ENCODE measurements at regions not wholly inside any gene's neighbourhood (a gene's known extent, or its start where the extent isn't known, plus 50 kb on each side); places are given as distances from the start of the nearest gene placed in this dataset.

- TF ChIP-seq GATA2 (IDR thresholded peaks at IDR 0.05; ENCODE audit: low read depth, low read length), result no peak
- no peak for TF ChIP-seq GATA3 (IDR thresholded peaks at IDR 0.05; ENCODE audit: low read depth, low read length)
Observed at GRCh38 chr5:92353107-92354030, 970.3 kb upstream of the ARRDC3 start.

DNA sequence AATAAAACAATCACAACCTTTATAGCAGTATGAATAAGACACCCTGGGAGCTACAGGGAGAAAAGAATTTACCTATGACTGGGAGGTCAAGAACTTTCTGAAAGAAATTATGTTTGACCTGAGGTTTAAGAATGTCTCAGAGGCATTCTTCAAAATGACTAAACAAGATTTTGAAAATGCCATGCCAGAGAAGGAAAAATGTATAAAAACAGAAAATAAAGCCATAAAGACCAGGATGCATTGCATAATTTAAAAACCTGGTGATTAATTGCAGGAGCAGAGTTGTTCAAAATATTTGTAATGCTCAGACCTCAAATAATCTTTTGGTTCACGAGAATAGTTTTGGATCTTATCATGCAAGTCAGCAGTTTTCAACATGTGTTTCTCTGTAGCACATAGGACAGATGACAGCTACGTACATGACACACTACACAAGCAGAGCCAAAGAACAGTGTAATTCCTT lies 954.7 kb upstream of the ARRDC3 start:
- TF ChIP-seq GATA2 (IDR thresholded peaks at IDR 0.05; ENCODE audit: low read depth, low read length) (no peak), GATA3 (IDR thresholded peaks at IDR 0.05; ENCODE audit: low read depth, low read length) (no peak)

DNA sequence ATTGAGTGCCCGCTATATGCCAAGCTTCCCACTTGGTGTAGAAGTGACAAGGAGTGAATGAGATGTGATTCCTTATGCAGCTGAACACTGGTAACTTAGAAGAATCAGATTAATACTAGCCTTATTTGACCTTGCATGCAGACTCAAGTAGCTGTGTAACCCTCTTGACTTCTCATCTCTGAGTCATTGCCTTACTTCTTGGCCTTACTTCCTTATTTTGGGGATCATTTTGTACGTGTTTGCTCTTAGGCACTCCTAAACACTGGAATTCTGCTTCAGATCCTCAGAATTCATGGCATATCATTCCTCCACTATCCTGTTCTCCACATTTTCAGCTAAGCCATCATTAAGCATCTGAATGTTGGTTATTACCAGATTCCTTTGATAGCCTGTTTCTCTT lies 948.9 kb upstream of the ARRDC3 start:
- TF ChIP-seq GATA2 (IDR thresholded peaks at IDR 0.05; ENCODE audit: low read depth, low read length), result no peak
- TF ChIP-seq GATA3 (IDR thresholded peaks at IDR 0.05; ENCODE audit: low read depth, low read length), result no peak

GRCh38 chr5:92330365-92330764 lies 947.2 kb upstream of the ARRDC3 start:
- TF ChIP-seq GATA2 (IDR thresholded peaks at IDR 0.05; ENCODE audit: low read depth, low read length), result no peak
- no peak for TF ChIP-seq GATA3 (IDR thresholded peaks at IDR 0.05; ENCODE audit: low read depth, low read length)

- no peak for TF ChIP-seq GATA3 (IDR thresholded peaks at IDR 0.05; ENCODE audit: low read depth, low read length)
- TF ChIP-seq GATA2 (IDR thresholded peaks at IDR 0.05; ENCODE audit: low read depth, low read length), result no peak
Observed at GRCh38 chr5:92329759-92330158, 946.6 kb upstream of the ARRDC3 start.

DNA sequence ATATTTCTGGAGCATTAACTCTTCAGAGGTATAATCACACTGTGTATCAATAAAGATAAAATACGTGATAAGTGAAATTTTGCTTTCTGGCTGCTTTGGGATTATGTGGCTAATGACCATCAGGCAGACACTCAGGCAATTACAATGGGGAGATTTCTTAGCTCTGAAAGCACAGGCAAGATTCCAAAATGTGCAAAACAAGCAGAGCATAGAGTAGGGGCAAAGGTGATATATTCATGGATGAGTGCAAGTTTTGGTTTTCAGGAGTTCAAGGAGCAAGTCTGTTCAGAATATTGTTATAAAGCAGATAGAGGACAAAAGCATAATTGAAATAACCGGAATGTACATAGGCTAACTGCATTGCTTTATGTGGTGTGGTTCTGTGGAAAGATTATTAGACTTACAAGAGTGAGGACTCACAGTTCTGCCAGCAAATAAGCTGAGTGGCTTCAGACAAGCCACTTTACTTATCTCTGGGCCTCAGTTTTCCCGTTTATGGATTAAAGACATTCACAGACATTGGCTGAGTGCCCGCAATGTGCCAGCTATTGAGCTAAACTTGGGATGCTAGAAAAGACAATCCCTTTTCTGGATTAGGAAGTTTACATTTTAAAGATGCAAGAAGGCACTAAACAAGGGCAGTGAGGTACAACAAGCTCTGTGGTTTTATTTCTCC lies 945.6 kb upstream of the ARRDC3 start:
- TF ChIP-seq GATA2 (IDR thresholded peaks at IDR 0.05; ENCODE audit: low read depth, low read length) (no peak), GATA3 (IDR thresholded peaks at IDR 0.05; ENCODE audit: low read depth, low read length) (no peak)

GRCh38 chr5:92320446-92320845 lies 937.3 kb upstream of the ARRDC3 start:
- TF ChIP-seq GATA2 (IDR thresholded peaks at IDR 0.05; ENCODE audit: low read depth, low read length) (no peak), GATA3 (IDR thresholded peaks at IDR 0.05; ENCODE audit: low read depth, low read length) (no peak)

GRCh38 chr5:92313385-92313784 lies 930.3 kb upstream of the ARRDC3 start:
- no peak for TF ChIP-seq GATA2 (IDR thresholded peaks at IDR 0.05; ENCODE audit: low read depth, low read length)
- no peak for TF ChIP-seq GATA3 (IDR thresholded peaks at IDR 0.05; ENCODE audit: low read depth, low read length)

DNA sequence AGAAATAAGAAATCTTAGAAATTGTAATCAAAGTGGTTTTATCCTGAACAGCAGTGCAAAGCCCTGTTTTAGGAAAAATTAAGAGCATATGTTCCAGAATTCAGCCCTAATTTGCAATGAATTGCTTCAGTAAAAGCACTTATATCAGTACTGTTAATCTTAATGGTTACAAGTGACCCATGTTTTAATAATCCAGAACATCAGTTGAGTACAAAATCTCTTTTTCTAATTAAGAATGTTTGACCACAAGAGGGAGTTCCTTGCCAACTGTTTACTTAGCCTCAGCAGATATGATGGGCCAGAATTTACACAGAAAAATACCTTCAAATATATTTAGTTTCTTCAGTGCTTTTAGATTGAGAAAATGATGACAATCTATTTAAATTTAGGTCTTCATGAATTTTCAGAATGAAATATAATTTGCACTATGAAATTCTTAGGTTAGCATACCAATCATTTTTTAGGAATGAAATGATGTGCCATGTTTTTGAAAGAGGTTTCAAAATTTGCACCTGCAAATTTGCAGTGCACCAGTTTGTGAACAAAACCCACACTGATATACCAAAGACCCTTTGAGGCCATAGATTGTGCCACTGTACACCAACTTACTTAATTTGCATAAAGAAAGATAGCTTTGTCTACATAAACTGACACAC lies 926.3 kb upstream of the ARRDC3 start:
- TF ChIP-seq GATA3 (IDR thresholded peaks at IDR 0.05; ENCODE audit: low read depth, low read length) (peak; percentile 87), GATA2 (IDR thresholded peaks at IDR 0.05; ENCODE audit: low read depth, low read length) (peak; percentile 71)

DNA sequence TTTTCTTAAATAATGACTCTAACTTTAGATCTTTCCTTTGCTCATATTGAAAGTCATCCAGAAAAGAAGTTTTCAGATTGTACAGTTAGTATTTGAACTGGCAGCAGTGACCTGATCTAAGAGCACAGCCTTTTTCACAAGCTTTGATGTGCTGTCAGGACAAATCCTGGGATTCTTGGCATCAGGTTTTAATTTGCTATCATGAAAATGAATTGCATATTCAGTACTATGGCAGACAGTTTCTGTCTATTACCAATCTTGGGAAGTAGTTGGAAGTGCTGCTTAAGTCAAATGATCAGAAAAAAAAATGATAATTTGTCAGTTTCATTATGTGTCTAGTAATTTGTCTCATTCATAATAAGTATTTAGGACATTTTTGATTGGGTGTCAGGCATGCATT lies 925.6 kb upstream of the ARRDC3 start:
- TF ChIP-seq GATA3 (IDR thresholded peaks at IDR 0.05; ENCODE audit: low read depth, low read length), result no peak
- no peak for TF ChIP-seq GATA2 (IDR thresholded peaks at IDR 0.05; ENCODE audit: low read depth, low read length)

GRCh38 chr5:92283521-92283920 lies 900.4 kb upstream of the ARRDC3 start:
- TF ChIP-seq GATA2 (IDR thresholded peaks at IDR 0.05; ENCODE audit: low read depth, low read length) (no peak), GATA3 (IDR thresholded peaks at IDR 0.05; ENCODE audit: low read depth, low read length) (no peak)

GRCh38 chr5:92268343-92268742 lies 885.2 kb upstream of the ARRDC3 start:
- TF ChIP-seq GATA2 (IDR thresholded peaks at IDR 0.05; ENCODE audit: low read depth, low read length) (no peak), GATA3 (IDR thresholded peaks at IDR 0.05; ENCODE audit: low read depth, low read length) (no peak)

DNA sequence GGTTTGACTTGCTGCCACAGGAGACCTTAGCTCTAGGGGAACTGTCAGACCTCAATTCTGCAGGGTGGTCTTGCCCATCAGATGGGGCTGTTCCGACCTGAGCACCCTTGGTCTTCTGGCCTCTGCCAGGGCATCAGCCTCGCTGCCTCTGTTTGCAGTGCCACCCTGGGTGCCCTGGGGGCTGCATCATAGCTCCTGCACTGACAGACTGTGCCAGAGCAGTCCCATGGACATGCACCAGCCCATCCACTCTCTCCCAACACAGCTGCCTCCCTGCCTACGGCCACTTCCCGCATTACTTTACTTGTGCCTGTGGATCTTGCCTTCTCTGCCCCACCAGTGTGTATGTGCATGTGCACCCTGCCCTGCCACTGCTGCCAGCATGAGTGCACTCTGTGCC lies 884.7 kb upstream of the ARRDC3 start:
- TF ChIP-seq GATA2 (IDR thresholded peaks at IDR 0.05; ENCODE audit: low read depth, low read length) (no peak), GATA3 (IDR thresholded peaks at IDR 0.05; ENCODE audit: low read depth, low read length) (no peak)

GRCh38 chr5:92265804-92266203 lies 882.7 kb upstream of the ARRDC3 start:
- no peak for TF ChIP-seq GATA2 (IDR thresholded peaks at IDR 0.05; ENCODE audit: low read depth, low read length)
- TF ChIP-seq GATA3 (IDR thresholded peaks at IDR 0.05; ENCODE audit: low read depth, low read length), result no peak
